HepG2 (cell line): ENCODE measurements at regions not wholly inside any gene's neighbourhood (a gene's known extent, or its start where the extent isn't known, plus 50 kb on each side); places are given as distances from the start of the nearest gene placed in this dataset.

Experiments
- ATAC-seq: fragments of 200-7000 bp; cut with Tn5 transposase; 3 replicates; pipeline ENCODE4 v1.9.1; 2020; ENCODE audit warnings: mild to moderate bottlenecking, moderate library complexity
- BruUV-seq: library from RNA; stranded (reverse); fragments of 400-500 nt; replicated peaks from 2 replicates; lab custom pipeline; 2021; lab: Mats Ljungman, UMichigan
- CTCF ChIA-PET: fragments of 300-600 bp; formaldehyde crosslinking; extraction: SDS; loops from one replicate; lab custom pipeline; 2021; ENCODE audit warnings: low total read pairs, inconsistent platforms, low intra/inter-chr PET ratio; lab: Yijun Ruan, JAX
- POLR2A ChIA-PET: fragments of 350-600 bp; sonication (Branson Sonifier 250); formaldehyde crosslinking; loops from one replicate; lab custom pipeline; 2020; ENCODE audit warnings: antibody characterized with exemption, inconsistent platforms; lab: Yijun Ruan, JAX
- DNase-seq: peaks from one replicate; pipeline ENCODE4 v3.0.0-alpha.2; 2015; ENCODE audit warnings: low spot score
- FAIRE-seq: peaks from 3 replicates; lab custom pipeline; 2011; peaks lifted over from hg19 to GRCh38; lab: Jason Lieb, UNC
- H2AFZ ChIP-seq: one replicate; pipeline ENCODE4 v1.6.1; 2011; ENCODE audit warnings: low read length, inconsistent platforms
- H3K27ac ChIP-seq: fragments of 300-600 bp; 3 replicates; pipeline ENCODE4 v1.8.0; 2011; ENCODE audit warnings: mixed run types, mild to moderate bottlenecking, mixed read lengths, low read length, inconsistent platforms; ENCODE audit not compliant: insufficient read depth; ENCODE audit errors: extremely low read length
- H3K27me3 ChIP-seq, 2 experiments: fragments of 200-600 bp in 1 of 2; 2 replicates in 1 of 2; 3 replicates in 1 of 2; pipeline versions ENCODE4 v1.6.0 to v1.8.0; 2011; ENCODE audit warnings: low read length in 2 of 2, mild to moderate bottlenecking in 2 of 2, moderate library complexity in 2 of 2, inconsistent platforms in 1 of 2; ENCODE audit not compliant: insufficient read depth in 2 of 2, control insufficient read depth in 1 of 2
- H3K36me3 ChIP-seq, 2 experiments: fragments of 200-600 bp in 1 of 2; replicated peaks in 1 of 2; 2 replicates in 1 of 2; 3 replicates in 1 of 2; pipeline versions ENCODE4 v1.5.1 to v1.8.0; 2011; ENCODE audit warnings: low read length in 2 of 2, inconsistent platforms in 1 of 2; ENCODE audit not compliant: insufficient read depth in 2 of 2, control insufficient read depth in 1 of 2
- H3K4me1 ChIP-seq: 2 replicates; pipeline ENCODE4 v1.5.1; 2012; ENCODE audit warnings: low read length, inconsistent platforms; ENCODE audit not compliant: insufficient read depth
- H3K4me2 ChIP-seq: 2 replicates; pipeline ENCODE4 v1.6.0; 2011; ENCODE audit warnings: low read depth, low read length, inconsistent platforms
- H3K4me3 ChIP-seq, 3 experiments: fragments of 200-600 bp in 1 of 3; sonication (generic), shearing (Covaris generic) in 1 of 3; replicated peaks in 1 of 3; 2 replicates each; pipeline ENCODE4 v1.5.1; 2011 to 2016; ENCODE audit warnings: low read length in 3 of 3, inconsistent platforms in 2 of 3, low read depth in 2 of 3, mild to moderate bottlenecking in 2 of 3, control low read depth in 1 of 3, mixed read lengths in 1 of 3; ENCODE audit not compliant: insufficient read depth in 1 of 3
- H3K79me2 ChIP-seq: one replicate; pipeline ENCODE4 v1.6.1; 2011; ENCODE audit warnings: low read length, inconsistent platforms; ENCODE audit not compliant: insufficient read depth
- H3K9ac ChIP-seq: 2 replicates; pipeline ENCODE4 v1.6.0; 2011; ENCODE audit warnings: mild to moderate bottlenecking, low read depth, low read length, inconsistent platforms; ENCODE audit not compliant: insufficient read depth
- H3K9me3 ChIP-seq: 2 replicates; pipeline ENCODE4 v1.5.1; 2012; ENCODE audit warnings: mild to moderate bottlenecking, low read length
- H4K20me1 ChIP-seq: 2 replicates; pipeline ENCODE4 v1.6.0; 2011; ENCODE audit warnings: inconsistent platforms, mild to moderate bottlenecking, low read length, moderate library complexity; ENCODE audit not compliant: insufficient read depth
- DR1 ChIP-seq: sonication (generic); formaldehyde crosslinking; IDR thresholded peaks from 2 replicates; pipeline ENCODE4 v1.8.0; 2021; ENCODE audit warnings: mild to moderate bottlenecking, missing genetic modification reagents, inconsistent platforms
- ISX ChIP-seq: sonication (generic); formaldehyde crosslinking; conservative IDR thresholded peaks from 2 replicates; pipeline ENCODE4 v1.5.0; 2020; ENCODE audit warnings: missing genetic modification reagents
- KMT2B ChIP-seq: IDR thresholded peaks from 2 replicates; pipeline ENCODE4 v1.6.1; 2016; ENCODE audit warnings: missing genetic modification reagents, missing compliant biosample characterization
- SRSF9 ChIP-seq: fragments of 200-400 bp; formaldehyde crosslinking; IDR thresholded peaks from 2 replicates; pipeline ENCODE4 v1.6.1; 2018; ENCODE audit warnings: borderline replicate concordance, mild to moderate bottlenecking, low read depth, low read length; ENCODE audit not compliant: insufficient read depth, poor library complexity, severe bottlenecking
- TCF7 ChIP-seq: sonication (generic); IDR thresholded peaks from 2 replicates; pipeline ENCODE4 v1.6.1; 2016; ENCODE audit warnings: antibody characterized with exemption, low read depth
- TMF1 ChIP-seq: sonication (generic); formaldehyde crosslinking; IDR thresholded peaks from 2 replicates; pipeline ENCODE4 v1.8.1; 2022; ENCODE audit warnings: low read depth, missing genetic modification reagents
- ZNF331 ChIP-seq: sonication (generic); formaldehyde crosslinking; IDR thresholded peaks from 2 replicates; pipeline ENCODE4 v1.4.0; 2020; ENCODE audit warnings: missing genetic modification reagents
- ZNF446 ChIP-seq: sonication (generic); formaldehyde crosslinking; IDR thresholded peaks from 2 replicates; pipeline ENCODE4 v1.5.0; 2020; ENCODE audit warnings: mild to moderate bottlenecking, missing genetic modification reagents
- ZNF484 ChIP-seq: sonication (generic); formaldehyde crosslinking; IDR thresholded peaks from 2 replicates; pipeline ENCODE4 v1.5.1; 2020; ENCODE audit warnings: mild to moderate bottlenecking, low read depth, missing genetic modification reagents, borderline replicate concordance
- ZSCAN20 ChIP-seq: sonication (generic); formaldehyde crosslinking; IDR thresholded peaks from 2 replicates; pipeline ENCODE4 v1.4.0; 2020; ENCODE audit warnings: missing genetic modification reagents, mild to moderate bottlenecking, borderline replicate concordance
- WGBS: methylation state at CpG from one replicate; pipeline ENCODE4 v1.1.6; 2017; ENCODE audit warnings: low lambda C conversion rate; 5-methylcytosine and 5-hydroxymethylcytosine counted together
- in situ Hi-C: cut with HindIII; loops from 2 replicates; pipeline ENCODE4 v1.10.0; 2017; ENCODE audit warnings: low pct_unique_long_range_greater_than_20kb; ENCODE audit not compliant: extremely low pct_ligation_motif_present
- intact Hi-C: fragments of 100-400 bp; cut with micrococcal nuclease; formaldehyde crosslinking; loops from one replicate; pipeline ENCODE4 v1.10.0; 2022; ENCODE audit not compliant: unreplicated experiment

DNA sequence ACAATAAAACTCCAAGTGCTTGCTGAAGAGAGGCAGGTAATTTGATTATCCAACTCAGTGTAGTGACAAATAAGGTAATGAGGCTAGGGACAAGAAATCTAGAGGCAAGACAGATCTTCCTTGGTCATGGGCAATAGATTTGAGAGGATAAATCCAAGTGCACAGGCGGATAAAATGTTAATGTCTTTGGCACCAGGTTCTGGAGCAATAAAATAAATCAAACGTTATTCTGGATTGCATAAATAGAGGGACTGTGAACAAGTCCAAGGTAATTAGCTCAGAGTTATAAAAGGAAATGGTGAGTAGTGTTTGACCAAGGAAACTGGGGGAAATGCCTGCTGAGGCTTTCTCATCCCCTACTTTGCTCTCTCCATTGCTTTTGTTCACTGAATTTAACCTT lies 329.3 kb upstream of the PROX1 start:
- DNase-seq (no peak), ATAC-seq (no peak)
- no TSS peak for BruUV-seq
- CTCF ChIA-PET, result no interaction called here
- in situ Hi-C loops (no loop called here), intact Hi-C loops (loop anchor here (10.0 kb wide), 1 partner anchor 284 kb away; no protein-coding TSS in a partner anchor)
- Histone ChIP-seq H3K27ac (no peak overlapping the region), H3K9ac (no peak overlapping the region), H3K4me1 (peaks cover 35% of the 10 kb centered on the region), H2AFZ (no peak overlapping the region), H4K20me1 (no peaks in the 10 kb centered on the region), H3K36me3 (no peaks in the 10 kb centered on the region), H3K4me2 (no peak overlapping the region), H3K9me3 (no peaks in the 10 kb centered on the region)
- TF ChIP-seq ISX (no peak), KMT2B (CRISPR knock-in tag) (no peak), TCF7 (no peak), SRSF9 (no peak), TMF1 (CRISPR knock-in tag) (no peak), DR1 (no peak), ZNF446 (no peak), ZNF331 (no peak), ZNF484 (no peak), ZSCAN20 (no peak)
- TF ChIP-seq, all 625 proteins: peak for 0
- no peaks in the 10 kb centered on the region for H3K79me2 ChIP-seq
- 82% methylated on average over 2 of the region's 2 CpGs for WGBS
- POLR2A ChIA-PET, result no interaction called here
- H3K27me3 ChIP-seq, result no peaks in the 10 kb centered on the region
- H3K4me3 ChIP-seq, result no peak overlapping the region
- no peak for FAIRE-seq
